CD4-positive, alpha-beta T cell treated with Interleukin-4 for 1 hour (primary cell): ENCODE measurements at regions not wholly inside any gene's neighbourhood (a gene's known extent, or its start where the extent isn't known, plus 50 kb on each side); places are given as distances from the start of the nearest gene placed in this dataset.

Experiments used
- DNase-seq, 2 donors: peaks; one replicate each; pipeline ENCODE4 v3.0.0-alpha.2; 2020 to 2022

GRCh38 chr16:86202267-86202666 is 303.3 kb downstream of the IRF8 start:
- no peak for DNase-seq

- no peak for DNase-seq
Measured at GRCh38 chr16:86202760-86203426, 303.9 kb downstream of the IRF8 start.

GRCh38 chr16:86203557-86204275 is 304.8 kb downstream of the IRF8 start:
- DNase-seq, result no peak

- no peak for DNase-seq
Measured at GRCh38 chr16:86205521-86206245, 304.6 kb upstream of the FOXF1 start.

GRCh38 chr16:86207350-86207749 is 303.0 kb upstream of the FOXF1 start:
- DNase-seq, result no peak

- DNase-seq, result no peak
Measured at GRCh38 chr16:86209202-86209601, 301.1 kb upstream of the FOXF1 start.

GRCh38 chr16:86210403-86211193 is 299.7 kb upstream of the FOXF1 start:
- DNase-seq, result no peak

- DNase-seq, result no peak
Measured at GRCh38 chr16:86211265-86211664, 299.1 kb upstream of the FOXF1 start.

GRCh38 chr16:86211800-86212199 is 298.5 kb upstream of the FOXF1 start:
- DNase-seq, result no peak

GRCh38 chr16:86212706-86213436 is 297.5 kb upstream of the FOXF1 start:
- DNase-seq, result peak in 1 of 2 donors; percentile 12

- no peak for DNase-seq
Measured at GRCh38 chr16:86213437-86214205, 296.7 kb upstream of the FOXF1 start.

GRCh38 chr16:86214326-86215232 is 295.7 kb upstream of the FOXF1 start:
- DNase-seq, result no peak

- no peak for DNase-seq
Measured at GRCh38 chr16:86215233-86215978, 294.9 kb upstream of the FOXF1 start.

- no peak for DNase-seq
Measured at GRCh38 chr16:86215979-86216585, 294.2 kb upstream of the FOXF1 start.

GRCh38 chr16:86216591-86216990 is 293.7 kb upstream of the FOXF1 start:
- no peak for DNase-seq

GRCh38 chr16:86217001-86217890 is 293.1 kb upstream of the FOXF1 start:
- no peak for DNase-seq

GRCh38 chr16:86217891-86218270 is 292.4 kb upstream of the FOXF1 start:
- no peak for DNase-seq

GRCh38 chr16:86218479-86219170 is 291.7 kb upstream of the FOXF1 start:
- DNase-seq, result no peak
